ENCODE measurements at regions not wholly inside any gene's neighbourhood (a gene's known extent, or its start where the extent isn't known, plus 50 kb on each side); places are given as distances from the start of the nearest gene placed in this dataset.

DNA sequence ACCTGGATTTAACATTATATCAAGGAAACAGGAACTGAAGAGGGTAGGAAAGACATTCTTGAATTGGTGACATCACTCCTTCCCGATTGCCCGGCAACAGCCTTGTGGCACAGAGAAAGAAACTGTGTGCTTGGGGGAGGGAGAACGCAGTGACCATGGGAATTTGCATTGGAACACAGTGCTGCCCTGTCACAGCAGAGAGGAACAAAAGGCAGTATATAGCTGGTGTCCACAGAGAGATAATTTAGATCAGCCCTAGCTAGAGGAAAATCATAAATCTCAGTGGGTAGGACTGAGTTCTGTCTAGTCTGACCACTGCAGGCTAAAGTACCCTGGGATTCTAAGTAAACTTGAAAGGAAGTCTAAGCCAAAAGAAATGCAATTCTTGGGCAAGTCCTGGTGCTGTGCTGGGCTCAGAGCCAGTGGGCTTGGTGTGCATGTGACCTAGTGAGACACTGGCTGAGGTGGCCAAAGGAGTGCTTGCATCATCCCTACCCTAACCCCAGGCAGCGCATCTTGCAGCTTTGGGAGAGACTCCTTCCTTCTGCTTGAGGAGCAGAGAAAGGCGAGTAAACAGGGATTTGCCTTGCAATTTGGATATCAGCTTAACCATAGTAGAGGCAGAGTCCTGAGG is 697.6 kb downstream of the HACE1 start:
- DNase-seq: no peak
- Histone ChIP-seq H3K4me3 (no peak overlapping the region), H3K36me3 (ENCODE audit: low read depth) (no peaks in the 10 kb centered on the region), H3K9me3 (peaks cover 11% of the 10 kb centered on the region), H3K4me1 (ENCODE audit: low read depth) (no peaks in the 10 kb centered on the region)
- no peak for ATAC-seq
- intact Hi-C loops (cut with DNase I, micrococcal nuclease): no loop called here
- TF ChIP-seq, protein P1, sequence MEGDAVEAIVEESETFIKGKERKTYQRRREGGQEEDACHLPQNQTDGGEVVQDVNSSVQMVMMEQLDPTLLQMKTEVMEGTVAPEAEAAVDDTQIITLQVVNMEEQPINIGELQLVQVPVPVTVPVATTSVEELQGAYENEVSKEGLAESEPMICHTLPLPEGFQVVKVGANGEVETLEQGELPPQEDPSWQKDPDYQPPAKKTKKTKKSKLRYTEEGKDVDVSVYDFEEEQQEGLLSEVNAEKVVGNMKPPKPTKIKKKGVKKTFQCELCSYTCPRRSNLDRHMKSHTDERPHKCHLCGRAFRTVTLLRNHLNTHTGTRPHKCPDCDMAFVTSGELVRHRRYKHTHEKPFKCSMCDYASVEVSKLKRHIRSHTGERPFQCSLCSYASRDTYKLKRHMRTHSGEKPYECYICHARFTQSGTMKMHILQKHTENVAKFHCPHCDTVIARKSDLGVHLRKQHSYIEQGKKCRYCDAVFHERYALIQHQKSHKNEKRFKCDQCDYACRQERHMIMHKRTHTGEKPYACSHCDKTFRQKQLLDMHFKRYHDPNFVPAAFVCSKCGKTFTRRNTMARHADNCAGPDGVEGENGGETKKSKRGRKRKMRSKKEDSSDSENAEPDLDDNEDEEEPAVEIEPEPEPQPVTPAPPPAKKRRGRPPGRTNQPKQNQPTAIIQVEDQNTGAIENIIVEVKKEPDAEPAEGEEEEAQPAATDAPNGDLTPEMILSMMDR (IDR thresholded peaks at IDR 0.05): no peak

DNA sequence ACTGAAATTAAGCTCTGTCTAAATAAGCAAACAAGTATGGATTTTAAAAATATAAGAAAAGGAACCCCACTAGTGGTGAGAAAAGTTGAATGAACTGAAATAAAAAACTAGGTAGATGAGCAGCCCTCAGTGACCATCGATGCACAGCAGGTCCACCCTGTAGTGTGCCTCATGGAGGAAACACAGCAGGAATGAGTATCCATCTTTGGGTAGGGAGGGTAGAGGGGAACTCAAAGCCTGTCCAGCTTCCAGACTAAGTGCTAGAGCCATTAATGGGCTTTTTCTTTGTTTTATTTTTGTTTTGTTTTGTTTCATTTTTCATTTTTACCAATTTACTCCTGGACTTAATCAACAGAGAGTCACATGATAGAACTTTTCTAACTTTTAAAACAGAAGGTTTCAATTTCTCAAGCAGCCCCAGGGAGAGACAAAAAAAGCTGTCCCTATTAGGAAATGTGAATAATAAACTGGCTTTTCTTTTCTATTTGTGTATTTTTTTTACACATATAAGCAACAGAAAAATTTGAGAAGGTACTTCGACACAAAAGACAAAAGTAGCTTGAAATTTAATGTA is 700.6 kb downstream of the HACE1 start:
- Histone ChIP-seq H3K9me3 (no peaks in the 10 kb centered on the region), H3K4me1 (ENCODE audit: low read depth) (no peaks in the 10 kb centered on the region), H3K4me3 (no peak overlapping the region), H3K36me3 (ENCODE audit: low read depth) (no peaks in the 10 kb centered on the region)
- intact Hi-C loops (cut with DNase I, micrococcal nuclease): no loop called here
- TF ChIP-seq, protein P1 (IDR thresholded peaks at IDR 0.05): no peak
- ATAC-seq: no peak
- DNase-seq: no peak

DNA sequence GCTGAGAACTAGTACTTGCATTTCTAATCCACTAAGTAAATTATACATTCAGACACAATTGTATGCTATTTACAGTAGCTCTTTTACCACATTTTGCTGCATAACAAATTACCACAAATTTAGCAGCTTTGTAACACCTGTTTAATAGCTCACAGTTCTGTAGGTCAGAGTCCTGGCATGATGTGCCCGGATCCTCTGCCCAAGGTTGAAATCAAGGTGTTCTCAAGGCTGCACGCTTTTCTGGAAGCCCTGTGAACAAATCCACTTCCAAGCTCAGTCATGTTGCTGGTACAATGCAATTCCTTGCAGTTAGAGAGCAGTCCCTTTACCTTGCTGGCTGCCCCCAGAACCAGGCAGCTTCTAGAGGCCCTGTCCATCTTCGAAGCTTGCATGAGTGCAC is 716.0 kb downstream of the HACE1 start:
- Histone ChIP-seq H3K9me3 (no peaks in the 10 kb centered on the region), H3K4me3 (no peak overlapping the region), H3K36me3 (ENCODE audit: low read depth) (no peaks in the 10 kb centered on the region), H3K4me1 (ENCODE audit: low read depth) (no peaks in the 10 kb centered on the region)
- intact Hi-C loops (cut with DNase I, micrococcal nuclease): no loop called here
- ATAC-seq: no peak
- no peak for DNase-seq
- TF ChIP-seq, protein P1 (IDR thresholded peaks at IDR 0.05): no peak

DNA sequence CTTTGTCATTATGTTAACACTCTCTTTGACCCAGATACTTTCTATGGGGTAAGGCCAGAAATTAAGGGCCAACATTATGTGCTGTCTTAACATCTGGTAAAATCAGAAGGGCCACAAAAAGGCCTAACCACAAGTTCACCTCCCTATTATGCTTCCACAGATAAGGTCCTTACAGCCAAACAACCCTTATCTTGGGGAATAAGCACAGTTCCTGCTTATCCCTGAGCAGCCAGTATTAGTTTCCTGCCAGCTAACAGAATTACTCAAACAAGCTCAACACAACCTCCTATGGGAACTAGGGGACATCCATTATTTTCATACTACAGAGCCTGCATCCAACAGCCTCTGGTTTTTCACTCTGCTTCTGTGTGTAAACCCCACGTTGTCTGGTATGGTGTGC is 724.8 kb downstream of the HACE1 start:
- Histone ChIP-seq H3K36me3 (ENCODE audit: low read depth) (no peaks in the 10 kb centered on the region), H3K9me3 (no peaks in the 10 kb centered on the region), H3K4me3 (no peak overlapping the region), H3K4me1 (ENCODE audit: low read depth) (no peaks in the 10 kb centered on the region)
- intact Hi-C loops (cut with DNase I, micrococcal nuclease): no loop called here
- TF ChIP-seq, protein P1 (IDR thresholded peaks at IDR 0.05): no peak
- ATAC-seq (no peak), DNase-seq (no peak)

DNA sequence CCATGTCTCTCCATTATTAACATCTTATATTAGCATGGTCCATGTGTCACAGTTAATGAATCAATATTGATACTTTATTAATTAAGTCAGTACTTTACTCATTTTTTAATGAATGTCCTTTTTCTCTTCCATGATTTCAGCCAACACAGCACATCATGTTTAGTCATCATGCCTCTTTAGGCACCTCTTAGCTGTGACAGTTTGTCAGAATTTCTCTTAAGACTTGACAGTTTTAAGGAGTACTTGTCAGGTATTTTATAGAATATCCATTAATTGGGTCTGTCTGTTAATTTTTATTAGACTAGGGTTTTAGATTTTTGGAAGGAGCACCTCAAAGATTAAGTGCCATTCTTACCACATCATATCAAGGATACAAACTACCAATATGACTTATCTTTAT is 729.4 kb downstream of the HACE1 start:
- Histone ChIP-seq H3K36me3 (ENCODE audit: low read depth) (no peaks in the 10 kb centered on the region), H3K4me1 (ENCODE audit: low read depth) (no peaks in the 10 kb centered on the region), H3K4me3 (no peak overlapping the region), H3K9me3 (no peaks in the 10 kb centered on the region)
- TF ChIP-seq, protein P1 (IDR thresholded peaks at IDR 0.05): no peak
- no peak for DNase-seq
- ATAC-seq: no peak
- intact Hi-C loops (cut with DNase I, micrococcal nuclease): no loop called here

All from mucosa of descending colon (tissue), 3 donors.